Left lung (tissue), 4 donors: ENCODE measurements at regions not wholly inside any gene's neighbourhood (a gene's known extent, or its start where the extent isn't known, plus 50 kb on each side); places are given as distances from the start of the nearest gene placed in this dataset.

ENCODE experiments used
- ATAC-seq: fragments of 200-7000 bp; cut with Tn5 transposase; one replicate; pipeline ENCODE4 v1.9.1; 2020; ENCODE audit warnings: moderate library complexity
- DNase-seq, 4 donors: peaks; one replicate each; pipeline ENCODE4 v3.0.0-alpha.2; 2013 to 2020
- H3K27ac ChIP-seq, 2 donors: fragments of 200-600 bp; sonication (generic) in 1 of 2; one replicate each; pipeline versions ENCODE4 v1.5.0 to v1.8.0; 2020 to 2021
- H3K27me3 ChIP-seq, 2 donors: fragments of 200-600 bp; sonication (generic) in 1 of 2; one replicate each; pipeline versions ENCODE4 v1.5.0 to v1.8.0; 2020 to 2021
- H3K36me3 ChIP-seq, 2 donors: fragments of 200-600 bp; sonication (generic) in 1 of 2; one replicate each; pipeline versions ENCODE4 v1.5.0 to v1.8.0; 2020 to 2021
- H3K4me1 ChIP-seq, 2 donors: fragments of 200-600 bp; one replicate each; pipeline ENCODE4 v1.8.0; 2021
- H3K4me3 ChIP-seq, 2 donors: fragments of 200-600 bp; sonication (generic) in 1 of 2; one replicate each; pipeline versions ENCODE4 v1.5.0 to v1.8.0; 2020 to 2021; ENCODE audit warnings: mild to moderate bottlenecking in 1 of 2
- H3K9me3 ChIP-seq, 2 donors: fragments of 200-600 bp; sonication (generic) in 1 of 2; one replicate each; pipeline versions ENCODE4 v1.5.0 to v1.8.0; 2020 to 2021
- intact Hi-C, 2 donors: fragments of 100-400 bp; cut with DNase I; formaldehyde crosslinking; loops; one replicate each; pipeline versions ENCODE4 v1.11.2 to v1.14.2; 2022
- TF ChIP-seq, protein P1 (sequence below), 2 donors: fragments of 200-600 bp; sonication (generic) in 1 of 2; IDR thresholded peaks; one replicate each; pipeline versions ENCODE4 v1.5.0 to v1.8.0; 2021; ENCODE audit warnings: antibody characterized with exemption in 2 of 2
- donor health status: DM: no; HTN: yes; CAD: no.
- donor health status: DM: no; HTN: no; CAD: no.

DNA sequence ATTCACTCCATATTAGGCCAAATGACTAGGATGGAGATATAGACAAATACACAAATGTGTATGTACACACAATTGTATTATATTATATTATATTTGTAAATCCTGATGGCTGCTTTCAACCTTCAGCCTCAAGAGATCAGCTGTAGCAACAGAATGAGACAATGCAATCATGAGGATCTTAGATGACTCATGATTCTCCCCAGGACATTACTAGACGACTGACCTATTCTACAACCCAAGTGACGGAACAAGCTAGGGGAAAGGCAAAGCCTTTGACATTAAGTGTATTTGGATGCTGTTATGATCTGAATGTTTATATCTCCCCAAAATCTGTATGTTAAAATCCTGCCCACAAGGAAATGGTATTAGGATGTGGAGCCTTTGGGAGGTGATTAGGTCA, 66.5 kb downstream of the COX7C start:
- H3K4me1 ChIP-seq = peaks cover 0 to 5% of the 10 kb centered on the region in 2 donors
- TF ChIP-seq, protein P1, sequence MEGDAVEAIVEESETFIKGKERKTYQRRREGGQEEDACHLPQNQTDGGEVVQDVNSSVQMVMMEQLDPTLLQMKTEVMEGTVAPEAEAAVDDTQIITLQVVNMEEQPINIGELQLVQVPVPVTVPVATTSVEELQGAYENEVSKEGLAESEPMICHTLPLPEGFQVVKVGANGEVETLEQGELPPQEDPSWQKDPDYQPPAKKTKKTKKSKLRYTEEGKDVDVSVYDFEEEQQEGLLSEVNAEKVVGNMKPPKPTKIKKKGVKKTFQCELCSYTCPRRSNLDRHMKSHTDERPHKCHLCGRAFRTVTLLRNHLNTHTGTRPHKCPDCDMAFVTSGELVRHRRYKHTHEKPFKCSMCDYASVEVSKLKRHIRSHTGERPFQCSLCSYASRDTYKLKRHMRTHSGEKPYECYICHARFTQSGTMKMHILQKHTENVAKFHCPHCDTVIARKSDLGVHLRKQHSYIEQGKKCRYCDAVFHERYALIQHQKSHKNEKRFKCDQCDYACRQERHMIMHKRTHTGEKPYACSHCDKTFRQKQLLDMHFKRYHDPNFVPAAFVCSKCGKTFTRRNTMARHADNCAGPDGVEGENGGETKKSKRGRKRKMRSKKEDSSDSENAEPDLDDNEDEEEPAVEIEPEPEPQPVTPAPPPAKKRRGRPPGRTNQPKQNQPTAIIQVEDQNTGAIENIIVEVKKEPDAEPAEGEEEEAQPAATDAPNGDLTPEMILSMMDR (IDR thresholded peaks at IDR 0.05) = no peak
- H3K27me3 ChIP-seq = no peaks in the 10 kb centered on the region
- ATAC-seq (no peak), DNase-seq (no peak)
- no peak overlapping the region for H3K4me3 ChIP-seq
- no peaks in the 10 kb centered on the region for H3K36me3 ChIP-seq
- H3K9me3 ChIP-seq = no peaks in the 10 kb centered on the region
- H3K27ac ChIP-seq = no peak overlapping the region
- intact Hi-C loops = no loop called here

DNA sequence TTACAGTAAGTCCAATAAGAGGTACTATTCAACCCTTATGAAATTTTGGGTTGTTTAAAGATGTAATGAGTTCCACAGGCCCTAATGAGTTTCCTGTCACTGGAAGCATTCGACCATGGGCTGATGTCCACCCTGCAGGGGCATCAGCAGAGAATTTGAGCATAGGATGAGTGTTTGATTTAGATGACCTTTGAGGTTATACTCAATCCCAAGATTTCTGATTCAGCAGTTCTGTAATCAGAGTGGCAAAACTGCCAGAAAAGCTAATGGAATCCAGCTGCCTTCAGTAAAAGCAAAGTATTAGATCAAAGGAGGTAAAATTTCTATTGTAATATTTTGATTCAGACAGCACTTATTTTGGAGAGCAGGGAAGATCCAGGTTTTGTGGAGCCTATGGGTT, 68.3 kb downstream of the COX7C start:
- ATAC-seq (no peak), DNase-seq (no peak)
- H3K4me1 ChIP-seq = no peaks in the 10 kb centered on the region
- H3K27ac ChIP-seq = no peak overlapping the region
- H3K9me3 ChIP-seq = no peaks in the 10 kb centered on the region
- TF ChIP-seq, protein P1 (IDR thresholded peaks at IDR 0.05) = no peak
- H3K27me3 ChIP-seq = no peaks in the 10 kb centered on the region
- no peak overlapping the region for H3K4me3 ChIP-seq
- intact Hi-C loops = no loop called here
- H3K36me3 ChIP-seq = no peaks in the 10 kb centered on the region

DNA sequence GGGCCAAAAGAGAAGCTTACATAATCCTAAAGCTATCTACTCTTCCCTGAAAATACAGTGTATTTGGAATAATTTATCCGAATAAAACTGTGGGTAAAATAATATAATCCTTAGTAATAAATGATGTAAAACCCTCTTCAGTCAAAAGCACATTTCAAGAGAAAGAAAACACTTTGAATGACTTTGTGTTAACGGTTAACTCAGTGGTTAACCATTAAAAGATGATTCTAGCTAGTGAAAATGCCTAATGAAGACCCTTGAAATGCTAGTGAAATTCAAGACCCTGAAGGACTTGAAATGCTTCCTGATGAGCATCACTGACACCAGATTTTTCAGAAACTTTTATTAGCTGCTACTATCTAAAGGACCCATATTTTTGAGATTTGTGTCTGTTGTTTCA, 70.7 kb downstream of the COX7C start:
- H3K36me3 ChIP-seq = no peaks in the 10 kb centered on the region
- H3K4me3 ChIP-seq = no peak overlapping the region
- H3K4me1 ChIP-seq = no peaks in the 10 kb centered on the region
- H3K27me3 ChIP-seq = no peaks in the 10 kb centered on the region
- TF ChIP-seq, protein P1 (IDR thresholded peaks at IDR 0.05) = no peak
- H3K9me3 ChIP-seq = no peaks in the 10 kb centered on the region
- DNase-seq (no peak), ATAC-seq (no peak)
- H3K27ac ChIP-seq = no peak overlapping the region
- intact Hi-C loops = no loop called here

DNA sequence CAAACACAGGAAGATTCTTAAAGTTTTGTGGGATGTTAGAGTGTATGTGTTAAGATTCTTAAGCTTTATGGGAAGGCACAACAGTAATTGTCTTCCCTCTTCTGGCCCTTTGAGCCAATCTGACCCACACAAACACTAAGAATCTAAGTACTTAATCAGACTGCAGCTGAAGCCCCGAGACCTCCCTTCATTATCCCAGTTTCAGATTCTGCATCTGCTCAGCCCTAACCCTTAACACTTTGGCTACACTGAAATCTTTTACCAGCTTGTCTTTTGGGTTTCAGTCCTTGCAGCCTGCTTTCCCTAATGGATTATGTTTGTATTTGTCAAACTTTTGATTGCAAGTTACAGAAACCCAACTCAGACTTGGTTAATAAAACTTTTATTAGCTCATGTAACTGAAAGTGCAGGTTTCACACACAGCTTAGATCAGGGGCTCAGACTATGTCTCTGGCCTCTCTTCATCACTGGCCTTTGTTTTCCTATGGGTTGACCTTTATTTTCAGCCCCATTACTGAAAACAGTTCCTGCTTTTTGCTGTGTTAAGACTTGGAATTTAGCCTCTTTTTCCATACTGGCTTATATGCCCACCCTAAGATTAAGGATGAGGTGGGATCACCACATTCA, 71.5 kb downstream of the COX7C start:
- Histone ChIP-seq H3K27me3 (no peaks in the 10 kb centered on the region), H3K27ac (no peak overlapping the region), H3K4me3 (no peak overlapping the region), H3K4me1 (no peaks in the 10 kb centered on the region), H3K36me3 (no peaks in the 10 kb centered on the region), H3K9me3 (no peaks in the 10 kb centered on the region)
- intact Hi-C loops = no loop called here
- no peak for DNase-seq
- TF ChIP-seq, protein P1 (IDR thresholded peaks at IDR 0.05) = no peak
- ATAC-seq = no peak

DNA sequence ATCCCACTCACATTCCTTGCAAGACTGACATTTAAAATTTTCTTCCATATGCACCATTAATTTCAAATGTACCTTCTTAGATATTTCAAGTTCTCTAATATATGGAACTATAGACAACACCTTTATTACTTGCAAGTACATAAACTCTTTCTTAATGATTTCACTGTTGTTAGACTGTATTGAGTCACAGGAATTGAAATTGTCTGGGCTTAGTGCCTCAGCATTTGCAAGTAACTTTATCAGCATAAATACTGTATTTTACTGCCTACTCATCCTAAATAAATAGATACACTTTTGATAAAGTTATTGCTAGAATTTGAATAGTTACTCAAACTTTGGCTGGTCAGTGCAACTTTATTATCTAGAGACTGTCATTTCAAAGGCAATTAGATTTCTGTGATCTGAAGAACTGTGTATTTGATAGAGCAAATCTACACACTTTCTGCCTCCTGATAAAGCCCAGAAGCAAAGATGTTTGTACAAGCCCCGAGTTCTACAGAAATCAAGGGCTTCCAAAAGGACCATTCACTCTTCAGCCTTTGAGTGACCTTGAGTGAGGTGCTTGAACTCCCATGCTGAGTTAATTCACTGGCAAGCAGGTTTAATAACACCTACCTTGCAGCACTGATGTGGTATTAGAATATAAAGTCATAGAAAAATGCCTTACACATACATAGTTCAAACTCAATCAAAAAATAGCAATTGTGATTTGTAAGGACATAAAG, 91.6 kb downstream of the COX7C start:
- Histone ChIP-seq H3K4me3 (no peak overlapping the region), H3K36me3 (no peaks in the 10 kb centered on the region), H3K4me1 (no peaks in the 10 kb centered on the region), H3K27me3 (no peaks in the 10 kb centered on the region), H3K9me3 (no peaks in the 10 kb centered on the region), H3K27ac (no peak overlapping the region)
- DNase-seq (peak in 2 of 4 donors; percentile 2 to 36), ATAC-seq (peak; percentile 68)
- TF ChIP-seq, protein P1 (IDR thresholded peaks at IDR 0.05) = no peak
- intact Hi-C loops = no loop called here
